GM10248 (cell line): ENCODE measurements at regions not wholly inside any gene's neighbourhood (a gene's known extent, or its start where the extent isn't known, plus 50 kb on each side); places are given as distances from the start of the nearest gene placed in this dataset.

Experiments
- CTCF ChIA-PET: fragments of 300-600 bp; sonication (Branson Sonifier 250); formaldehyde crosslinking; extraction: SDS; loops from one replicate; lab custom pipeline; 2021; ENCODE audit warnings: antibody characterized with exemption; lab: Yijun Ruan, JAX
- POLR2A ChIA-PET: fragments of 350-650 bp; sonication (Branson Sonifier 250); formaldehyde crosslinking; extraction: SDS; loops from one replicate; lab custom pipeline; 2020; ENCODE audit warnings: antibody characterized with exemption; lab: Yijun Ruan, JAX
- DNase-seq: peaks from one replicate; pipeline ENCODE4 v3.0.0; 2012; ENCODE audit errors: extremely low spot score
- TF ChIP-seq, protein P1 (sequence below): IDR thresholded peaks from 2 replicates; pipeline ENCODE4 v1.5.1; 2012; ENCODE audit warnings: mild to moderate bottlenecking, low read depth; ENCODE audit errors: extremely low read depth, missing control alignments, control extremely low read depth

GRCh38 chr5:57663466-57663865 lies 180.9 kb upstream of the ACTBL2 start:
- CTCF ChIA-PET = interaction anchor here (5.9 kb wide), 1 partner anchor 13 kb away, joined by 30 read pairs; no protein-coding TSS in a partner anchor
- TF ChIP-seq, protein P1, sequence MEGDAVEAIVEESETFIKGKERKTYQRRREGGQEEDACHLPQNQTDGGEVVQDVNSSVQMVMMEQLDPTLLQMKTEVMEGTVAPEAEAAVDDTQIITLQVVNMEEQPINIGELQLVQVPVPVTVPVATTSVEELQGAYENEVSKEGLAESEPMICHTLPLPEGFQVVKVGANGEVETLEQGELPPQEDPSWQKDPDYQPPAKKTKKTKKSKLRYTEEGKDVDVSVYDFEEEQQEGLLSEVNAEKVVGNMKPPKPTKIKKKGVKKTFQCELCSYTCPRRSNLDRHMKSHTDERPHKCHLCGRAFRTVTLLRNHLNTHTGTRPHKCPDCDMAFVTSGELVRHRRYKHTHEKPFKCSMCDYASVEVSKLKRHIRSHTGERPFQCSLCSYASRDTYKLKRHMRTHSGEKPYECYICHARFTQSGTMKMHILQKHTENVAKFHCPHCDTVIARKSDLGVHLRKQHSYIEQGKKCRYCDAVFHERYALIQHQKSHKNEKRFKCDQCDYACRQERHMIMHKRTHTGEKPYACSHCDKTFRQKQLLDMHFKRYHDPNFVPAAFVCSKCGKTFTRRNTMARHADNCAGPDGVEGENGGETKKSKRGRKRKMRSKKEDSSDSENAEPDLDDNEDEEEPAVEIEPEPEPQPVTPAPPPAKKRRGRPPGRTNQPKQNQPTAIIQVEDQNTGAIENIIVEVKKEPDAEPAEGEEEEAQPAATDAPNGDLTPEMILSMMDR = no peak
- POLR2A ChIA-PET = no interaction called here
- no peak for DNase-seq

DNA sequence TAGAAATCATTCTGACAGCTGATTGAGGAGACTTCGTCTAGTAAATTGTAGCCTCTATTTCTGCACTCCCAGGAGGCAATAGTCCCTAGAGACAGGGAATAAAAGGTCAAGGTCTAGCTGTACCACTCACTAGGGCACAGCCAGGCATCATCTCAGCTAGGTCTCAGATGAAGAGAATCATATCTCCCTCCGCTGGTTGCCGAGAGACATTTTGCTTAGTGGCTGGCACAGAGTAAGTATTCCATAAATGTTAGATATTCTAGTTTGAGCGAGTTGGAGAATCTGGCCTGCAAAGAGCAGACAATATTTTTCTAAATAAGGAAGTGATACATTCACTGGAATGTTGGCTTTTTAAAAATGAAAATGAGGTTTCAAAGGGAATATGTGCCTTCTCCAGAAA lies 180.4 kb upstream of the ACTBL2 start:
- ChIA-PET CTCF (interaction anchor here (5.9 kb wide), 1 partner anchor 12 kb away, joined by 30 read pairs; no protein-coding TSS in a partner anchor), POLR2A (no interaction called here)
- TF ChIP-seq, protein P1 = no peak
- no peak for DNase-seq

- ChIA-PET CTCF (interaction anchor here (5.9 kb wide), 1 partner anchor 9 kb away, joined by 30 read pairs; no protein-coding TSS in a partner anchor), POLR2A (no interaction called here)
- DNase-seq = no peak
- TF ChIP-seq, protein P1 = no peak
Observed at GRCh38 chr5:57659886-57660285, 177.3 kb upstream of the ACTBL2 start.

- ChIA-PET CTCF (interaction anchor here (1.5 to 1.7 kb wide), 2 partner anchors 8 to 12 kb away, joined by 5 to 8 read pairs; no protein-coding TSS in a partner anchor), POLR2A (no interaction called here)
- TF ChIP-seq, protein P1 = no peak
- no peak for DNase-seq
Observed at GRCh38 chr5:57658018-57658417, 175.4 kb upstream of the ACTBL2 start.

DNA sequence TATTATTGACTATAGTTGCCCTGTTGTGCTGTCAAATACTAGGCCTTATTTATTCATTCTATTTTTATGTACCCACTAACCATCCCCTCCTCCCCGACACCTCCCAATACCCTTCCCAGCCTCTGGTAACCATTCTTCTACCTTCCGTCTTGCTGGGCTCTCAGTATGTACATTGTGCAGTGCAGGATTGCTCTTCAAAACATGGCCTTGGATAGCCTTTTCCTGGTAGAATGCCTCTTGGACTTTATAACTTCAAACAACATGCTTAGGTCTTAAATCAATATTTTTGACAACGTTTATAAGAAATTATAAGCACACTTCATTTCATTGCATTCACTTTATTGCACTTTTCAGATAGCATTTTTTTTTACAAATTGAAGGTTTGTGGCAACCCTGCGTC lies 172.6 kb upstream of the ACTBL2 start:
- ChIA-PET CTCF (no interaction called here), POLR2A (no interaction called here)
- TF ChIP-seq, protein P1 = no peak
- no peak for DNase-seq

DNA sequence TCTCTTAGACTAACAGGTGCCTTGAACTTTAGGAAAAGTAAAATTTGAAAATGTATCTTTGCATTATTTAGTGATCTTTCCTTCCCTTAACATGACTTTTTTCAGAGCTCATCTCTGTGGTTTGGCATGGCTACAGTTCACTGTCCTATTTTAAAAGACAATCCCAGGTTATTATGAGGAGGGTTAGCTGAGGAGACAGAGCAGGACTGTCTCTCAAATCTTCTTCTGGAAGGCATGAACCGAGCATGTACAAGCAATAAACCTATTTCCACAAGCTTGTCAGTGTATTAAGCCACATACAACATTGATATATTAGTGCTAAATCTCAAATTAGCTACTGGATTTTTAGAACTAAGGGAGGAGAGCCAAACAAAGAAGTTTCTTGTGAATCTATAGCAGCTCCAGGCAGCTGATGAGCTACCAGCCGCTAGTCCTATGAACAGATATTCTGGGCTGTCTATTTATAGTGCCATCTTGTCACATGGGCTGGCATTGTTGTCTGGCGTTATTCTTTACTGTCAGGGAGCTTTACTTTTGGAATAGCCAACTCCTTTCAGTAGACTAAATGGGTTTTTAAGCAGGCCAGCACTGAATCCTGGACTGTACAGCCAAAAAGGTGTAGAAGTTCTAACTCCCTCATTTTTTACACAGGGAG lies 171.2 kb upstream of the ACTBL2 start:
- no peak for DNase-seq
- TF ChIP-seq, protein P1 = no peak
- ChIA-PET CTCF (interaction anchor here (1.2 to 1.4 kb wide), 2 partner anchors 17 to 807 kb away, joined by 3 read pairs; no protein-coding TSS in a partner anchor), POLR2A (no interaction called here)
